SK-N-SH treated with all-trans-retinoic acid at 6 μM for 48 hours (cell line): ENCODE measurements at regions not wholly inside any gene's neighbourhood (a gene's known extent, or its start where the extent isn't known, plus 50 kb on each side); places are given as distances from the start of the nearest gene placed in this dataset.

ENCODE experiments used
- ATAC-seq: fragments of 200-7000 bp; cut with Tn5 transposase; 3 replicates; pipeline ENCODE4 v1.9.1; 2020; ENCODE audit warnings: mild to moderate bottlenecking, moderate library complexity
- ARNTL ChIP-seq: fragments of 450-650 bp; formaldehyde crosslinking; IDR thresholded peaks from 2 replicates; pipeline ENCODE4 v1.5.0; 2020; ENCODE audit warnings: low read depth, mild to moderate bottlenecking, moderate library complexity, borderline replicate concordance
- BACH2 ChIP-seq: fragments of 250-450 bp; sonication (Bioruptor Pico); IDR thresholded peaks from 2 replicates; pipeline ENCODE4 v1.9.0; 2021; ENCODE audit warnings: mild to moderate bottlenecking, borderline replicate concordance
- CREB5 ChIP-seq: fragments of 250-450 bp; sonication (Bioruptor Pico); IDR thresholded peaks from 2 replicates; pipeline ENCODE4 v1.5.1; 2020; ENCODE audit warnings: low read depth, mild to moderate bottlenecking, moderate library complexity
- CSDC2 ChIP-seq: fragments of 250-450 bp; sonication (Bioruptor Pico); IDR thresholded peaks from 2 replicates; pipeline ENCODE4 v1.5.0; 2020; ENCODE audit warnings: mild to moderate bottlenecking, moderate library complexity
- ESRRG ChIP-seq: fragments of 250-450 bp; sonication (Bioruptor Pico); IDR thresholded peaks from 2 replicates; pipeline ENCODE4 v1.6.1; 2021; ENCODE audit warnings: mild to moderate bottlenecking
- ISL1 ChIP-seq: fragments of 250-450 bp; sonication (Bioruptor Pico); IDR thresholded peaks from 2 replicates; pipeline ENCODE4 v2.1.2; 2022; ENCODE audit warnings: mild to moderate bottlenecking, moderate library complexity
- OSR1 ChIP-seq: fragments of 250-450 bp; sonication (Bioruptor Pico); IDR thresholded peaks from 2 replicates; pipeline ENCODE4 v1.8.0; 2022; ENCODE audit warnings: moderate library complexity, mild to moderate bottlenecking, inconsistent platforms
- PATZ1 ChIP-seq: fragments of 250-450 bp; sonication (Bioruptor Pico); IDR thresholded peaks from 2 replicates; pipeline ENCODE4 v1.8.0; 2020; ENCODE audit warnings: mild to moderate bottlenecking, moderate library complexity, borderline replicate concordance
- PPARA ChIP-seq: fragments of 250-450 bp; sonication (Bioruptor Pico); IDR thresholded peaks from 2 replicates; pipeline ENCODE4 v1.5.0; 2020; ENCODE audit warnings: mild to moderate bottlenecking, borderline replicate concordance
- RARB ChIP-seq: fragments of 250-450 bp; sonication (Bioruptor Pico); IDR thresholded peaks from 2 replicates; pipeline ENCODE4 v1.8.0; 2021; ENCODE audit warnings: mild to moderate bottlenecking, moderate library complexity
- SNAI2 ChIP-seq: fragments of 250-450 bp; sonication (Bioruptor Pico); IDR thresholded peaks from 2 replicates; pipeline ENCODE4 v1.5.0; 2020; ENCODE audit warnings: mild to moderate bottlenecking, moderate library complexity
- TCF4 ChIP-seq: fragments of 250-450 bp; sonication (Bioruptor Pico); IDR thresholded peaks from 2 replicates; pipeline ENCODE4 v1.8.0; 2021; ENCODE audit warnings: mild to moderate bottlenecking, moderate library complexity, borderline replicate concordance
- TOX ChIP-seq: fragments of 250-450 bp; sonication (Bioruptor Pico); IDR thresholded peaks from 2 replicates; pipeline ENCODE4 v1.8.0; 2021; ENCODE audit warnings: mild to moderate bottlenecking, moderate library complexity, borderline replicate concordance
- TSHZ2 ChIP-seq: fragments of 250-450 bp; sonication (Bioruptor Pico); IDR thresholded peaks from 2 replicates; pipeline ENCODE4 v1.5.0; 2020; ENCODE audit warnings: mild to moderate bottlenecking, moderate library complexity
- ZC3H10 ChIP-seq: fragments of 250-450 bp; sonication (Bioruptor Pico); IDR thresholded peaks from 2 replicates; pipeline ENCODE4 v1.5.1; 2021; ENCODE audit warnings: mild to moderate bottlenecking, moderate library complexity
- ZFP3 ChIP-seq: fragments of 250-450 bp; sonication (Bioruptor Pico); IDR thresholded peaks from 2 replicates; pipeline ENCODE4 v1.5.0; 2020; ENCODE audit warnings: mild to moderate bottlenecking, moderate library complexity
- ZFP30 ChIP-seq: fragments of 450-650 bp; formaldehyde crosslinking; IDR thresholded peaks from 2 replicates; pipeline ENCODE4 v1.5.0; 2022; ENCODE audit warnings: mild to moderate bottlenecking, moderate library complexity
- ZNF565 ChIP-seq: fragments of 450-650 bp; formaldehyde crosslinking; conservative IDR thresholded peaks from 2 replicates; pipeline ENCODE4 v1.5.0; 2020; ENCODE audit warnings: low read depth, mild to moderate bottlenecking, moderate library complexity
- ZNF70 ChIP-seq: fragments of 450-650 bp; formaldehyde crosslinking; IDR thresholded peaks from 2 replicates; pipeline ENCODE4 v1.5.0; 2020; ENCODE audit warnings: mild to moderate bottlenecking, moderate library complexity
- ZNF8 ChIP-seq: fragments of 450-650 bp; formaldehyde crosslinking; IDR thresholded peaks from 2 replicates; pipeline ENCODE4 v1.5.0; 2020; ENCODE audit warnings: mild to moderate bottlenecking, moderate library complexity
- TF ChIP-seq, protein P1 (sequence below): fragments of 250-450 bp; sonication (Bioruptor Pico); IDR thresholded peaks from 2 replicates; pipeline ENCODE4 v1.8.0; 2021; ENCODE audit warnings: low read depth, mild to moderate bottlenecking, moderate library complexity, borderline replicate concordance

- TF ChIP-seq ZNF70 (CRISPR knock-in tag) = no peak
- TF ChIP-seq, protein P1, sequence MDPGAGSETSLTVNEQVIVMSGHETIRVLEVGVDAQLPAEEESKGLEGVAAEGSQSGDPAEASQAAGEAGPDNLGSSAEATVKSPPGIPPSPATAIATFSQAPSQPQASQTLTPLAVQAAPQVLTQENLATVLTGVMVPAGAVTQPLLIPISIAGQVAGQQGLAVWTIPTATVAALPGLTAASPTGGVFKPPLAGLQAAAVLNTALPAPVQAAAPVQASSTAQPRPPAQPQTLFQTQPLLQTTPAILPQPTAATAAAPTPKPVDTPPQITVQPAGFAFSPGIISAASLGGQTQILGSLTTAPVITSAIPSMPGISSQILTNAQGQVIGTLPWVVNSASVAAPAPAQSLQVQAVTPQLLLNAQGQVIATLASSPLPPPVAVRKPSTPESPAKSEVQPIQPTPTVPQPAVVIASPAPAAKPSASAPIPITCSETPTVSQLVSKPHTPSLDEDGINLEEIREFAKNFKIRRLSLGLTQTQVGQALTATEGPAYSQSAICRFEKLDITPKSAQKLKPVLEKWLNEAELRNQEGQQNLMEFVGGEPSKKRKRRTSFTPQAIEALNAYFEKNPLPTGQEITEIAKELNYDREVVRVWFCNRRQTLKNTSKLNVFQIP (CRISPR knock-in tag) = no peak
- ATAC-seq = no peak
These were observed 67.0 kb downstream of the ZNF467 start for GRCh38 chr7:149706398-149706797.

- TF ChIP-seq CREB5 (CRISPR knock-in tag) = no peak
- TF ChIP-seq OSR1 (CRISPR knock-in tag) = no peak
- no peak for TF ChIP-seq BACH2 (CRISPR knock-in tag)
- no peak for TF ChIP-seq TSHZ2
- no peak for TF ChIP-seq ZNF70 (CRISPR knock-in tag)
- no peak for TF ChIP-seq RARB (CRISPR knock-in tag)
- TF ChIP-seq ZNF565 (CRISPR knock-in tag) = no peak
- TF ChIP-seq ZC3H10 = no peak
- TF ChIP-seq PATZ1 (CRISPR knock-in tag) = no peak
- no peak for TF ChIP-seq CSDC2 (CRISPR knock-in tag)
- TF ChIP-seq, protein P1 (CRISPR knock-in tag) = no peak
- no peak for TF ChIP-seq ESRRG (CRISPR knock-in tag)
- no peak for TF ChIP-seq TCF4 (CRISPR knock-in tag)
- no peak for TF ChIP-seq ZFP3 (CRISPR knock-in tag)
- no peak for TF ChIP-seq ZNF8 (CRISPR knock-in tag)
- TF ChIP-seq SNAI2 (CRISPR knock-in tag) = no peak
- no peak for TF ChIP-seq ZFP30
- no peak for TF ChIP-seq ARNTL (CRISPR knock-in tag)
- TF ChIP-seq TOX (CRISPR knock-in tag) = no peak
- ATAC-seq = no peak
These were observed 68.9 kb downstream of the ZNF467 start for GRCh38 chr7:149704507-149704906.

- no peak for ATAC-seq
- no peak for TF ChIP-seq ZC3H10
- TF ChIP-seq PPARA (CRISPR knock-in tag) = no peak
- TF ChIP-seq TOX (CRISPR knock-in tag) = no peak
- no peak for TF ChIP-seq TCF4 (CRISPR knock-in tag)
- no peak for TF ChIP-seq ISL1 (CRISPR knock-in tag)
- TF ChIP-seq ZNF8 (CRISPR knock-in tag) = no peak
- TF ChIP-seq ZFP3 (CRISPR knock-in tag) = no peak
- TF ChIP-seq CSDC2 (CRISPR knock-in tag) = no peak
These were observed 70.2 kb downstream of the ZNF467 start for GRCh38 chr7:149703044-149703650.
